Cardiac fibroblast (primary cell): ENCODE measurements at regions not wholly inside any gene's neighbourhood (a gene's known extent, or its start where the extent isn't known, plus 50 kb on each side); places are given as distances from the start of the nearest gene placed in this dataset.

ENCODE experiments used
- DNase-seq, 2 donors: peaks; one replicate each; pipeline versions ENCODE4 v3.0.0 to v3.0.0-alpha.2; 2010; ENCODE audit warnings: low read depth in 2 of 2
- H3K4me3 ChIP-seq, 2 donors: replicated peaks in 1 of 2; 1 replicate in 1 of 2; 2 replicates in 1 of 2; pipeline ENCODE4 v1.5.1; 2011; ENCODE audit warnings: low read depth in 2 of 2, low read length in 2 of 2, mild to moderate bottlenecking in 2 of 2, moderate library complexity in 1 of 2
- TF ChIP-seq, protein P1 (sequence below): IDR thresholded peaks from one replicate; pipeline ENCODE4 v1.5.1; 2011; ENCODE audit warnings: low read depth, mild to moderate bottlenecking, low read length, inconsistent platforms

DNA sequence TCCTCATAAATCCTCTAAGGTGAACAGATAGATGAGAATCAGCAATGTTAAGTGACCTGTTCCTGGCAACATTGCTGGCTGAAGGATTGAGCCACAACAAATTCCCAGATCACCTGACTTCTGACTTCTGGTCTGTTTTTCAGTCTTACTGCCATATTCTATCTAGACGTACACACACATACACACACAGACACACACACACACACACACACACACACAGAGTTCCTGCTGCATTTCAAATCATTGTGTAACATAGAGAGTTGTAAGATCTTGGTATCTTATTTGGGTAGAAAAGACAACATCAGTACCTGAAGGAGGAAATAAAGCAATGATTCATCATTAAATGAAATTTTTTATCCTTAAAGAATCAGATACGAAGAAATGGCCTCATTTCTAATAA, 342.6 kb downstream of the MFSD1 start:
- H3K4me3 ChIP-seq: no peak overlapping the region
- TF ChIP-seq, protein P1, sequence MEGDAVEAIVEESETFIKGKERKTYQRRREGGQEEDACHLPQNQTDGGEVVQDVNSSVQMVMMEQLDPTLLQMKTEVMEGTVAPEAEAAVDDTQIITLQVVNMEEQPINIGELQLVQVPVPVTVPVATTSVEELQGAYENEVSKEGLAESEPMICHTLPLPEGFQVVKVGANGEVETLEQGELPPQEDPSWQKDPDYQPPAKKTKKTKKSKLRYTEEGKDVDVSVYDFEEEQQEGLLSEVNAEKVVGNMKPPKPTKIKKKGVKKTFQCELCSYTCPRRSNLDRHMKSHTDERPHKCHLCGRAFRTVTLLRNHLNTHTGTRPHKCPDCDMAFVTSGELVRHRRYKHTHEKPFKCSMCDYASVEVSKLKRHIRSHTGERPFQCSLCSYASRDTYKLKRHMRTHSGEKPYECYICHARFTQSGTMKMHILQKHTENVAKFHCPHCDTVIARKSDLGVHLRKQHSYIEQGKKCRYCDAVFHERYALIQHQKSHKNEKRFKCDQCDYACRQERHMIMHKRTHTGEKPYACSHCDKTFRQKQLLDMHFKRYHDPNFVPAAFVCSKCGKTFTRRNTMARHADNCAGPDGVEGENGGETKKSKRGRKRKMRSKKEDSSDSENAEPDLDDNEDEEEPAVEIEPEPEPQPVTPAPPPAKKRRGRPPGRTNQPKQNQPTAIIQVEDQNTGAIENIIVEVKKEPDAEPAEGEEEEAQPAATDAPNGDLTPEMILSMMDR: no peak
- no peak for DNase-seq

DNA sequence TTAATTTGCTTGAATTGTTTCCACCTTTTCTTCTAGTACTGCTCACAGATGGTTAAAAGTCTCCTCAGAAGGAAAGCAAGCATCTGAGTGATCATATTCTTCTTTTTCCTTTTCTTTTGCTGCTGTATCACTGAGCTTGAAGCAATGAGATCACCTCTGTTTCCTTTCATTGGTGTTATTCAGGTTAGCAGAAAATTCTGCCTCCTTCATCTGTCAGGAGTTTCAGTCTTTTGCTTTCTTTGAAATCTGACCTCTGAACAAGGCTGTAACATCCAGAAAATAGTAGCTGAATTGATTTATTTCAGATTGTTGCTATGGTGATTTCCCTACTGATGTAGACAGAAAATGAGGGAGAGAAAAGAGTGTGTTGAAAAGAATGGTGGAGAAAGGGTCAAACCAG, 343.0 kb downstream of the MFSD1 start:
- DNase-seq: no peak
- TF ChIP-seq, protein P1: no peak
- no peak overlapping the region for H3K4me3 ChIP-seq

- no peak overlapping the region for H3K4me3 ChIP-seq
- DNase-seq: no peak
- TF ChIP-seq, protein P1: no peak
Measured at GRCh38 chr3:159146392-159146791, 344.5 kb downstream of the MFSD1 start.

DNA sequence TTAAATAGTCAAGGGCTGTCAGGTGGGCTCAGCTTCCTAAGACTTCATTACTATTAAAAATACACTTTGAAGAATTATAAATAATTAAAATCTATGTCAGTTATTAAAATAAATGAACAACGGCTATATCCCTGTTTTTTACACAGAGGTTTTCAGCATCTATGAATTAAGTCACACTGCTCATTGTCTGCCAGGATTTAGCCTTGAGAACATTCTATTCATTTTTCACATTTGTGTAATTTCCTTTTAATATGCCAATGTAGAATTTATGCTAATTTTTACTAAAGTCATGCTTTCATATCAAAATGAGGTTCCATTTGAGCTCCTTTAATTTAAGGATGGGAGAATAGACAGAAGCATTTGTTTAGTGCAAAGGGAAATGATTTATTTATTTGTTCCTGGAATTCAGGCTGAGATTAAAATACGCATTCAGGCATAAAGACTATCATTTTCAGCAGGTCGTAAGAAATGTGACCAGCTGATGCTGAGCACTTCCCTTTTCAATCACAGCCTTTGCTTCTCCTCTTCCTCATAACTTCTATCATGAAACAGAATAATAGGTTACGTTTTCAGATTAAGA, 345.1 kb downstream of the MFSD1 start:
- peak; percentile 4 to 57 for DNase-seq
- TF ChIP-seq, protein P1: no peak

GRCh38 chr3:159147813-159148212, 346.0 kb downstream of the MFSD1 start:
- DNase-seq: no peak
- no peak overlapping the region for H3K4me3 ChIP-seq
- TF ChIP-seq, protein P1: no peak

More for the DNA sequence above, 345.1 kb downstream of the MFSD1 start:
- no peak overlapping the region for H3K4me3 ChIP-seq

DNA sequence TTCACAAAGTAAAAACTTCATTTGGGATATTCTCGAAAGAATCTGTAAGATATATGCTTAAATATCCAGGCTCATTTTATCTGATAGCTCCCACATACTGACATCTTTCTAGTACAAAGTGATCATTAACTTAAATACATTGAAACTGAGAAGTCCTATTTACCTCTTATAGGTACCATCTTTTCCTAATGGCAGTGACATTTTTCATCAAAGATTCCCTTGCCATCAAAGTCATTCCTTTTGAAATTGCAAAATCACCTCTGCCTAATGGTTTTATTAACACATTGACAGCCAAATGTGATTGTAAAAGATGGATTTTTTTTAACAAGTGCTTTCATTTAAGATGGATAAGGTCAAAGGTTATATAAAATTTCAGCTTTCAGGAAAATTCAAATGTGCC, 346.6 kb downstream of the MFSD1 start:
- no peak overlapping the region for H3K4me3 ChIP-seq
- TF ChIP-seq, protein P1: no peak
- DNase-seq: no peak

- no peak overlapping the region for H3K4me3 ChIP-seq
- no peak for DNase-seq
- TF ChIP-seq, protein P1: no peak
Measured at GRCh38 chr3:159149131-159149530, 347.3 kb downstream of the MFSD1 start.
